ENCODE measurements at regions not wholly inside any gene's neighbourhood (a gene's known extent, or its start where the extent isn't known, plus 50 kb on each side); places are given as distances from the start of the nearest gene placed in this dataset.

DNA sequence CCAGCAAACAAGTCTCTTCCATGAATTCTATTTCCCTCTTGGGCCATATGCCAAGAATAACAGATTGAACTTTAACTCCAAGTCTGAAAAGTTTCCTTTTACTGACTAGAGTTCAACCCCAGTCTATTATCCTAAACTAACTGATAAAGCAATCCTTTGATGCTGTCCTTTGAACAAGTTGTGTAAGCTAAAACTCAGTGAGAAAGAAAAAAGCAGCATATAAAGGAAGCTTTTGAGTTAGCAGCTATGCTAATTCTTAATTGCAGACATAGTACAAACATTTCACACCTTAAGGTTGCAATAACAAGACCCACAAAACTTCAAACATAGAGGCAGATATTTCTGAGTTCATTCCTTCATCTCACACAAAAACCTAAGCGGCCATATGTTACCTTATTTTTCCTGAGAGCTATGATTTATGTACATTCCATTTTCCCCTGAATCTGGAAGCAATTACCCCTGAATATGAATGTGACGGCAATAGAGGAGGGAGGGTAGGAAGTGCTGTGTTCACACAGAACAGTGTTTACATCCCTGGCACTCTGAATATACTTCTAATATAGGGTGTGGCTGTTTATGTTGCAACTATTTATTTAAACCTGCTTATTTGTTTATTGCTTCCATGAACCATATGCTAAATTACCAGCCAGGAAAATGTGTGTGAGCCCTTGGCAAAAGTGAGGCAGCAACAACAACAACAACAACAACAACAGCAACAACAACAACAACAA, 180.6 kb downstream of the IRS1 start:
- DNase-seq = peak; percentile 95

- no peak for DNase-seq
Measured at GRCh38 chr2:226618544-226618874, 181.1 kb downstream of the IRS1 start.

DNA sequence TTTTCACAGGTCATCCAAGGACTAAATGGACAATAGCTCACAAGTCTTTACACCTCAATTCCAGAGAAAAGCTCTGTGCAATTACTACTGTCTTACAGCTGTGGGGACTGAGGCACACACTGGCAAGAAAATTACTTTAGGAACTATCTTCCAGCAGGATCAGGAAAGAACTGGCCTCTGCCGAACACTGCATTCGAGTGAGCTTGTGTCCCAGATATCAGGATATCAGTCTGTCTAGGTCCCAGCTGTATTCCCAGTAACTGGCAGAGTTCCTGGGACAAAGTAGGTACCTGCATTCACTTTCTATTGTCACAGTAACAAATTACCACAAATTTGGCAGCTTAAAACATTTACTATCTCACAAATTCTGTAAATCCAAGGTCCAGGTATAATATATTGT, 183.7 kb downstream of the IRS1 start:
- no peak for DNase-seq

- DNase-seq = peak; percentile 70
Measured at GRCh38 chr2:226611944-226612318, 187.7 kb downstream of the IRS1 start.

GRCh38 chr2:226611196-226611943, 188.2 kb downstream of the IRS1 start:
- DNase-seq = no peak

DNA sequence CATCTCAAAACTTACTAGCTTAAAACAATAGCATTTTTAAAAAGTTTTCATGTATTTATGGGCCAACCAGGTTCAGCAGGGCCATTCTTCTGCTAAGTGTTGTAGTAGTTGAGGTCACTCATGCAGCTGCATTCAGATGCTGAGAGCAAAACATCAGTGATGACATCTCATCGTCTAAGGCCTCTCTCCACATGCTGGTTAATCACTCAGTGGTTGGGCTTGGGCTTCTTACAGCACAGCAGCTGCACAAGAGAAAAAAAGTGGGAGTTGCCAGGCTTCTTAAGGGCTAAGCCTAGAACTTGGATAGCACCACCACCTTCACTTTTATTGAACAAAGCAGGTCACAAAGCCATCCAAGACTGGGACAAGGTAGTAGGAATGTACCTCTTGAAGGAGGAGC, 190.3 kb downstream of the IRS1 start:
- peak; percentile 94 for DNase-seq

GRCh38 chr2:226608451-226608850, 191.2 kb downstream of the IRS1 start:
- peak; percentile 53 for DNase-seq

DNA sequence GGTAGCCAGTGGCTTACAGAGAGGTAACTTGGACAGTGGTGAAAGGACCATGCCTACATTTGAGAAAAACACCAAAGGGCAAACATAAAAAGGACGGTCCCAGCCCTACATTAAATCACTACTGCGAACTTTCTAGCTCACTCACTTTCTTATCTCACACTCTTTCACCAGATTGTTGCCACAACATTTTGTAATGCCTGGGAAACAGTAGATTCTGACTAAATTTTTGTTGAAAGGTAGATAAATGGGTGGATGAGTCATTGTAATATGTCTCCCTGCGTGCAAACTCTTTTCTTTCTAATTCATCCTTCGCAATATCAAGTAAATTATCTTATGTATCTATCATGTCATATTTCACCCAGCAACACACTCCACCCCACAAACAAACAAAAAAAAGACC, 192.2 kb downstream of the IRS1 start:
- DNase-seq = peak; percentile 88

GRCh38 chr2:226605642-226606041, 194.0 kb downstream of the IRS1 start:
- no peak for DNase-seq

DNA sequence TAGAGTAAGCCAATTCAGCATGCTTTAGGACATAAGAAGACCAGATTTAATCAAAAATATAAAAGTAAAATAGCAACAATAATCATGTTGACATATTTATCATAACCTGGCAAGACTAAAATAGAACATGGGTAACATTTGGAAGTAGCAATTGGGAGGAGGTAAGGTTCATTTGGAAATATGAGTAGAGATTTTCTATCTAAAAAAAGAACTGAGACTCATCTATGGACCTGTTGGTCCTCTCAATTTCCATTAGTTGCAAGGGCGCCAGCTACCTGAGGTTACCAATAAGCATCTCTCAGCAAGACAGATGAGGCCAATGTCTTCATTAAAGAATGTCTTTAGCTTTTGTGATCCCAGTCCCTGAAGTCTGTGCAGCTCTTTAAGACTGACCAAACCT, 196.0 kb downstream of the IRS1 start:
- no peak for DNase-seq

DNA sequence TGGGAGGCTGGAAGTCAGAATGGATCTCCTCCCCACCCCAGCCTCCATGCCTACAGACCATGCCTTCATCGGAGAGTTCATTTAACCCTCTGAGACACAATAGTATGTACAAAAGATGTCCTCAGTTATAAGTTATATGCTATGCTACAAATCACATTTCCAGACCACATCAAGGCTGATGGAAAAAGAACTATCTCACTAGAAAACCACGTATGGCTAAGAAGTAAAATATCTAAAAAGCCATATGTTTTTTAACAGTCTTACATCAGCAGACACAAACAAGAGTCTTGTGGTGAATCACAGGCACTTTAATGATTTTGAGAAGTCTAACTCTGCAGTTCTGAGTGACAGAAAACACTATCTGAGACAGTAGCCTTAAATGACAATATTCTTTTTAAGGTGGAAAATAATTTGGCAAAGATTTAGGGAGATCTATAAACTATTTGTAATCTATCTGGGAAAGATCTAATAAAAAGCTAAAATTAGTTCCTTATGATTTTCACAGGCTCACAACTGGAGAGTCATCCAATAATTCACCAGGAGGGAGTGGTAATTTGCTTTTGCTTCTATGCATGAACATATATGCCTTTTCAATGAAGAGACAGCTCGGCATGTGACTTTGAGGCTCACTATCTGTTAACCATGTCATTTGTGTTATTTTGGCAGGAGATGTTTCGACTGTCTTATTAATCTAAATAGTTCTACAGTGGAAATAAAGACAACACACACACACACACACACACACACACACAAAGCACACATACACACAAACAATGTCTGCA, 197.5 kb downstream of the IRS1 start:
- DNase-seq = peak; percentile 92

DNA sequence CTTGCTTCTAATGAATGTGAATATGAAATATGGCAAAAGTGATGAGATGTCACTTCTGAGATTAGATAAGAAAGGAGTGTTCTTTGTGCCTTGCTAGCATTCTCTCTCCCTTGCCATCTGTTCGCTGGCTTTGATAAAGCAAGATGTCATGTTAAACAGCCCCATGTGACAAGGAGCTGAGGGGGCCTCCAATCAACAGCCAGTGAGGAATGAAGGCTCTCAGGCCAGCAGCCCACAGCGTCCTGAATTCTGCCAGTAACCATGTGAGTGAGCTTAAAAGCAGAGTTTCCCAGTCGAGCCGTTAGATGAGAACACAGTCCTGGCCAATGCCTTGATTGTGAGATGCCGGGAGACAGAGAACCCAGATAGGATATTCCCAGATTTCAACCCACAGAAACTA, 198.8 kb downstream of the IRS1 start:
- DNase-seq = no peak

DNA sequence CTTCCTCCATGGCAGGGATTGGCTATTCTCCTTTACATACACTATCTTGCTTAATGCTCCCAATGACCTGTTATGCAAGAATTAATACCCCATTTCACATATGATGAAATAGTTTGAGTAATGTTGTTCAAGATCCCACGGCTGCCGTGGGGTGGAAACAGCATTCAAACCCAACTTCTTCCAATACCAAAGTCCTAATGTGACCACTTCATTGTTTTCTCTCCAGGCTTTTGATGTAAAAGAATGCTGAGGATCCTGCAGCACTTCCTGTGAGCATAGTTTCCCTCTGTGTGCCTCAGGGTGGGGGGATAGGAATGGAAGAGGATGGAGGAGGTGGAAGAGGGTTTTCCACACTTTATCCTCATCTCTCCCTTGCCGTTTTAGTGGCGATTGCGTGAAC, 199.4 kb downstream of the IRS1 start:
- peak; percentile 86 for DNase-seq

GRCh38 chr2:226589043-226589442, 210.6 kb downstream of the IRS1 start:
- DNase-seq = no peak

GRCh38 chr2:226585130-226585561, 214.5 kb downstream of the IRS1 start:
- no peak for DNase-seq

DNA sequence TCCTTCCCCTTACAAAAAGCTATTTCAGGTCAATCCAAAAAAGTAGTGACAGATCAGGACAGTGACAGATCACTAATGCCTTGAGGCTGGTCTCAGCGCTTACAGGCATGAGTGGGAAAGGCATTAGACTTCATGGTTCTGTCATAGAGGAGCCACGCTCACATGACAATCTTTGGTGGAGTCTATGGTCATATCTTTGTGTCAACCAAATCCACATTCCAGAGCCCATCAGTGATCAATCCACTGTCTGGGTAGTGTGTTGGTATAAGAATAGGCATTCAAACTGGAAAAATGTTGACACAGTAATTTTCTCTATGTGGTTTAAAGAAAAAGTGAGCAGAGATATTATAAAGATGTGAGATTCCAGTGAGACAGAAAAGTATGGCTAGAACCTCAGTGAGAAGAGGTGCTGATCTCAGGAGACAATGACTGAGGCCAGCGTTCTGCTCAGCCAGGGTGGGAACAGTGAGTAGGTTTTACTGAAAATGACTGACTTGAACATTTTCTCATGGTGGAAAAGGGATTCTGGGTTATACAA, 215.0 kb downstream of the IRS1 start:
- no peak for DNase-seq

DNA sequence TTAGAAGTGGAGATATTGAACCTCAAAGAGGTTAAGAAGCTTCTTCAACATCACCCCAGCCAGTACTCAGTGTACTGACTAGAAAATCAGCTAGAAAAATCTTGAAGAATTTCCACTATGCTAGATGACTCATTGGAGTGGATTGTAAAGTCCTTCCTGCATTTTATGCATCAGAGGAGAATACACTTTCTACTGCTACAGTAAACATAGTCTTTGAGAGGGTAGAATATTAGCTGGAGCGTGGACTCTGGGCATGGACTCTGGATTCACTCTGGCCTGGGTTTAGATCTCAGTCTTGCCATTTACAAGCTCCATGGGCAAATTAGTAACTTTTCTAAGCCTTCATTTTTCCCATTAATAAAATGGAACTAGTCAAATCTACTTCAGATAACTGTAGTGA, 215.9 kb downstream of the IRS1 start:
- peak; percentile 92 for DNase-seq

DNA sequence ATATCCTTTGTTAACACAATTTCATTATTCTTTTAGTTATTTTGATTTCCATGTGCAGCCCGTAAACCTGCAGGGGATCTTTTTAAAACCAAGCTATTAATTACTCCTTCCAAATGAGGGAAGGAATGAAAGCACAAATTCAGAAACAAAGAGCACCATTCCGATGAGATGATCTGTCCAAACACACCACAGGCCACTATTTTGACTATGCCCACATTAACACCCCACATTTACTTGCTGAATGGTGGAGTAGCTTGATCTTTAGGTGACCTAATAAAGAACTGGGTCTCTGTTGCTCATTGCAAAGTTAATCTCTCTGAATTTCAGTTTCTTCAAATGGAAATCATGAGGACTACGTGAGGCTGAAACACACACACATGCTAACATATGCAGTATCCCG, 218.0 kb downstream of the IRS1 start:
- DNase-seq = peak; percentile 21

DNA sequence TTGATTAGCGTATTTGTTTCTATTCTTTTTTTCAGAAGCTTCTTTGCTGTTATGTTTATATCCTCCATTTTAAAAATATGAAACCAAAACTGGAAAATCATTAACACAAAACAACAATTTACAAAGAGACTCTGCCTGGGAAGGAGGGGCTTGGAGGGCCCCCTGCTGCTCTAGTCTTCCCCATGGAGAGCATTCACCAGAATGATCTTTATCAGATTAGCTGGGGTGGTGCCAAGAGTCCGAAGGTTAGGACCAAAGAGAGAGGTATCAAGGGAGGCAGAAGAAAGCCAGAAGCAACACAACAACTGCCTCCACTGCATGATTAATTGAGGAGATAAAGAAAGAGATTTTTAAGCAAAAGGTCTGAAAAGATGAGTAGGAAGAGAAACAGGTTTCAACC, 218.6 kb downstream of the IRS1 start:
- no peak for DNase-seq

- no peak for DNase-seq
Measured at GRCh38 chr2:226580403-226580802, 219.2 kb downstream of the IRS1 start.

- peak; percentile 52 for DNase-seq
Measured at GRCh38 chr2:226579519-226579918, 220.1 kb downstream of the IRS1 start.

- DNase-seq = peak; percentile 74
Measured at GRCh38 chr2:226578879-226579278, 220.7 kb downstream of the IRS1 start.

- DNase-seq = no peak
Measured at GRCh38 chr2:226578373-226578772, 221.2 kb downstream of the IRS1 start.

- no peak for DNase-seq
Measured at GRCh38 chr2:226575928-226576327, 223.7 kb downstream of the IRS1 start.

All from fibroblast of upper back skin (primary cell).